ENCODE measurements at regions not wholly inside any gene's neighbourhood (a gene's known extent, or its start where the extent isn't known, plus 50 kb on each side); places are given as distances from the start of the nearest gene placed in this dataset.

DNA sequence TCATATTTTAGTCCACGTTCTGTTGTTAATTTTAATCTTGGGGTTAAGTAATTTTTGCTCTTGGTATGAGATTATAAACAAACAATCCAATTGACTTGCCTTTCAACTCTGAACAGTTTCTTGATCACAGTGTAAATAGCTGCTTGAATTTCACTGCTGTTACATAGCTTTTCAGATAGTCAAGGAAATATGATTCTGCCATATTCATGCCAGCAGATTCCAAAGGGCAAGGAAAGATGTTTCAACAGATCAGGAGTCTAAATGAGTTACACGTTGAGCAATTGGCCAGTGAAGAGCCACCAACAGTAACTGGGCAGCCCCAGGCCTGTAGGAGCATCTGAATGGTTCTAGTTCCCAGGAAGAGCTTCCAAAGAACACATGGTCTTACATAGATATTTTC, 93.6 kb downstream of the LEPR start:
- TF ChIP-seq, protein P1, sequence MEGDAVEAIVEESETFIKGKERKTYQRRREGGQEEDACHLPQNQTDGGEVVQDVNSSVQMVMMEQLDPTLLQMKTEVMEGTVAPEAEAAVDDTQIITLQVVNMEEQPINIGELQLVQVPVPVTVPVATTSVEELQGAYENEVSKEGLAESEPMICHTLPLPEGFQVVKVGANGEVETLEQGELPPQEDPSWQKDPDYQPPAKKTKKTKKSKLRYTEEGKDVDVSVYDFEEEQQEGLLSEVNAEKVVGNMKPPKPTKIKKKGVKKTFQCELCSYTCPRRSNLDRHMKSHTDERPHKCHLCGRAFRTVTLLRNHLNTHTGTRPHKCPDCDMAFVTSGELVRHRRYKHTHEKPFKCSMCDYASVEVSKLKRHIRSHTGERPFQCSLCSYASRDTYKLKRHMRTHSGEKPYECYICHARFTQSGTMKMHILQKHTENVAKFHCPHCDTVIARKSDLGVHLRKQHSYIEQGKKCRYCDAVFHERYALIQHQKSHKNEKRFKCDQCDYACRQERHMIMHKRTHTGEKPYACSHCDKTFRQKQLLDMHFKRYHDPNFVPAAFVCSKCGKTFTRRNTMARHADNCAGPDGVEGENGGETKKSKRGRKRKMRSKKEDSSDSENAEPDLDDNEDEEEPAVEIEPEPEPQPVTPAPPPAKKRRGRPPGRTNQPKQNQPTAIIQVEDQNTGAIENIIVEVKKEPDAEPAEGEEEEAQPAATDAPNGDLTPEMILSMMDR (IDR thresholded peaks at IDR 0.05; ENCODE audit: insufficient read depth, low read depth, low read length) = no peak
- TF ChIP-seq EZH2 (IDR thresholded peaks at IDR 0.05; ENCODE audit: insufficient read depth, low read length) = no peak

All from astrocyte (in vitro differentiated cells and primary cell).